ENCODE measurements at regions not wholly inside any gene's neighbourhood (a gene's known extent, or its start where the extent isn't known, plus 50 kb on each side); places are given as distances from the start of the nearest gene placed in this dataset. TPM values are rescaled to one million over a fixed set of nuclear protein-coding genes. Genes with fewer than 3 reads are reported as not detected.

DNA sequence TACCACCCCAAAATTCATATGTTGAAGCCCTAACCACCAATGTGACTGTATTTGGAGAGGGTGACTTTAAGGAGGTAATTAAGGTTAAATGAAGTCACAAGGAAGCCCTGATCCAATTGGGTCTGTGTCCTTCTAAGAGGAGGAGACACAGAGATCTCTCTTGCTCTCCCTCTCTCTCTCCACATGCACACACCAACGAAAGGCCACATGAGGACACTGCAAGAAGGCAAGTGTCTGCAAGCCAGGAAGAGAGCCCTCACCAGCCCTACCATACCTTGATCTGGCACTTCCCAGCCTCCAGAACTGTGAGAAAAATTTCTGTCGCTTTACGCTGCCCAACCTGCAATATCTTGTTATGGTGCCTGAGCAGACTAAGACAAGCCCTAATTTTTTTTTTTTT lies 56.0 kb upstream of the NEBL start:
- Histone ChIP-seq H3K79me2 (ENCODE audit: insufficient read depth, low read length) (no peaks in the 10 kb centered on the region), H3K9me3 (ENCODE audit: low read depth, low read length) (no peaks in the 10 kb centered on the region), H3K4me3 (ENCODE audit: insufficient read depth, low read length) (no peak overlapping the region), H3K27ac (ENCODE audit: low read depth, low read length) (no peak overlapping the region), H2AFZ (ENCODE audit: low read length) (no peak overlapping the region), H4K20me1 (ENCODE audit: insufficient read depth, low read length) (no peaks in the 10 kb centered on the region), H3K4me2 (ENCODE audit: insufficient read depth, low read length) (no peak overlapping the region), H3K27me3 (ENCODE audit: insufficient read depth, low read length) (no peaks in the 10 kb centered on the region), H3K4me1 (ENCODE audit: insufficient read depth, low read length) (no peaks in the 10 kb centered on the region), H3K36me3 (ENCODE audit: insufficient read depth, low read length) (no peaks in the 10 kb centered on the region)
- no peak for DNase-seq (ENCODE audit: insufficient read length, low spot score, missing footprints)
- TF ChIP-seq, protein P1, sequence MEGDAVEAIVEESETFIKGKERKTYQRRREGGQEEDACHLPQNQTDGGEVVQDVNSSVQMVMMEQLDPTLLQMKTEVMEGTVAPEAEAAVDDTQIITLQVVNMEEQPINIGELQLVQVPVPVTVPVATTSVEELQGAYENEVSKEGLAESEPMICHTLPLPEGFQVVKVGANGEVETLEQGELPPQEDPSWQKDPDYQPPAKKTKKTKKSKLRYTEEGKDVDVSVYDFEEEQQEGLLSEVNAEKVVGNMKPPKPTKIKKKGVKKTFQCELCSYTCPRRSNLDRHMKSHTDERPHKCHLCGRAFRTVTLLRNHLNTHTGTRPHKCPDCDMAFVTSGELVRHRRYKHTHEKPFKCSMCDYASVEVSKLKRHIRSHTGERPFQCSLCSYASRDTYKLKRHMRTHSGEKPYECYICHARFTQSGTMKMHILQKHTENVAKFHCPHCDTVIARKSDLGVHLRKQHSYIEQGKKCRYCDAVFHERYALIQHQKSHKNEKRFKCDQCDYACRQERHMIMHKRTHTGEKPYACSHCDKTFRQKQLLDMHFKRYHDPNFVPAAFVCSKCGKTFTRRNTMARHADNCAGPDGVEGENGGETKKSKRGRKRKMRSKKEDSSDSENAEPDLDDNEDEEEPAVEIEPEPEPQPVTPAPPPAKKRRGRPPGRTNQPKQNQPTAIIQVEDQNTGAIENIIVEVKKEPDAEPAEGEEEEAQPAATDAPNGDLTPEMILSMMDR (IDR thresholded peaks at IDR 0.05; ENCODE audit: extremely low read depth, low read depth, low read length): no peak

DNA sequence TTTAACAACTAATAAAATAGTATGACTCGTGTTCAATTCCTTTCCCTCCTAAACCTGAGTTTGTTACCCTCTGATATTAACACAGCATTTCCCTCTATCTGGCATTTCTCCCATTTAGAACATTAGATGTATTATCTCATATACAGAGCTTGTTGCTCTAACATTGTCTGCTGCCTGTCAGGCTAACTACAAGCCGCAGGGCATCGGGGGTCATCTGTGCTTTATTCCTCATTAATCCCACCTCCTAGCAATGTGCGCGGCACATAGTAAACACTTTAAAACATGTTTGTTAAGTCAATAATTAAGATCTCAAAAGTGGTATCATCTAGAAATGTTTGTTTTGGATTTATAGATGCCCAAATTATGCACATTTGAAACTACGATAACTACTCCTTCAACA lies 52.9 kb upstream of the NEBL start:
- Histone ChIP-seq H4K20me1 (ENCODE audit: insufficient read depth, low read length) (no peaks in the 10 kb centered on the region), H3K36me3 (ENCODE audit: insufficient read depth, low read length) (no peaks in the 10 kb centered on the region), H3K27ac (ENCODE audit: low read depth, low read length) (no peak overlapping the region)

DNA sequence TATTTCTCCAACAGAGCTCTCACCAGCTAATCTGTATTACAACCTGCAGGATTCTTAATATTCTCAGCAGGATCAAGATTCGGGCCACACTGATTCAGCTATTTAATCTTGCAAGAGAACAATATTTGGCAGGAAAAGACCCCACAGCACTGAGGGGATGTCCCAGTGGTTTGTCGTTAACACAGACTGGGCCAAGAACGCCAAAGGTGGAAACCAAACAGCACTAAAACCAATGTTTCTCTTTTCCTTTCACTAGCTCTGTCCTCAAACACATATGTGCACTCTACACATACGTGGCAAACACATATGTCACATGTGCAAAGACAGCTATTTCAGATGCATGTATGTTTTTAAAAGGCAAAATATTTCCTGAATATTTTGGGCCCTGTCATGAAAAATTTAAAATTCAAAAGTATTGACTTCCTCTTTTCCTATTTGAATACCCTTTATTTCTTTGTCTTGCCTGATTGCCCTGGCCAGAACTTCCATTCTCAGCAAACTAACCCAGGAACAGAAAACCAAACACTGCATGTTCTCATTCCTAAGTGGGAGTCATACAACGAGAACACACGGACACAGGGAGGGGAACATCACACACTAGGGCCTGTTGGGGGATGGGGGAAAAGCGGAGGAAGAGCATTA lies 51.7 kb upstream of the NEBL start:
- no peak for DNase-seq (ENCODE audit: insufficient read length, low spot score, missing footprints)
- no peaks in the 10 kb centered on the region for H3K4me1 ChIP-seq (ENCODE audit: insufficient read depth, low read length)
- H3K27ac ChIP-seq (ENCODE audit: low read depth, low read length): no peak overlapping the region
- no peaks in the 10 kb centered on the region for H3K36me3 ChIP-seq (ENCODE audit: insufficient read depth, low read length)
- no peaks in the 10 kb centered on the region for H4K20me1 ChIP-seq (ENCODE audit: insufficient read depth, low read length)
- no peak overlapping the region for H3K4me3 ChIP-seq (ENCODE audit: insufficient read depth, low read length)
- H3K27me3 ChIP-seq (ENCODE audit: insufficient read depth, low read length): no peaks in the 10 kb centered on the region
- TF ChIP-seq, protein P1 (IDR thresholded peaks at IDR 0.05; ENCODE audit: extremely low read depth, low read depth, low read length): no peak
- H3K9me3 ChIP-seq (ENCODE audit: low read depth, low read length): no peaks in the 10 kb centered on the region
- no peaks in the 10 kb centered on the region for H3K79me2 ChIP-seq (ENCODE audit: insufficient read depth, low read length)
- H3K4me2 ChIP-seq (ENCODE audit: insufficient read depth, low read length): no peak overlapping the region
- no peak overlapping the region for H2AFZ ChIP-seq (ENCODE audit: low read length)

More for the DNA sequence above, 52.9 kb upstream of the NEBL start:
- Histone ChIP-seq H3K9me3 (ENCODE audit: low read depth, low read length) (no peaks in the 10 kb centered on the region), H2AFZ (ENCODE audit: low read length) (no peak overlapping the region), H3K27me3 (ENCODE audit: insufficient read depth, low read length) (no peaks in the 10 kb centered on the region), H3K4me1 (ENCODE audit: insufficient read depth, low read length) (no peaks in the 10 kb centered on the region), H3K4me2 (ENCODE audit: insufficient read depth, low read length) (no peak overlapping the region), H3K4me3 (ENCODE audit: insufficient read depth, low read length) (no peak overlapping the region), H3K79me2 (ENCODE audit: insufficient read depth, low read length) (no peaks in the 10 kb centered on the region)
- DNase-seq (ENCODE audit: insufficient read length, low spot score, missing footprints): no peak
- TF ChIP-seq, protein P1 (IDR thresholded peaks at IDR 0.05; ENCODE audit: extremely low read depth, low read depth, low read length): no peak

Small RNA genes lying in the stretch of these regions (small RNA-seq; reads per million reads assigned to genes)
- gene AL158209.2: not detected
- gene RF00017: not detected
- not detected for gene RNU6-15P
